AG04450 (cell line): ENCODE measurements at regions not wholly inside any gene's neighbourhood (a gene's known extent, or its start where the extent isn't known, plus 50 kb on each side); places are given as distances from the start of the nearest gene placed in this dataset.

Experiments
- CTCF ChIA-PET: fragments of 300-600, 350-600 bp; formaldehyde crosslinking; extraction: SDS; loops from one replicate; lab custom pipeline; 2022; ENCODE audit warnings: antibody characterized with exemption, inconsistent platforms; lab: Charles Lee
- POLR2A ChIA-PET: fragments of 350-600 bp; formaldehyde crosslinking; extraction: SDS; loops from one replicate; lab custom pipeline; 2021; ENCODE audit warnings: antibody characterized with exemption, inconsistent platforms; lab: Yijun Ruan, JAX
- DNase-seq: peaks from one replicate; pipeline ENCODE4 v3.0.0-alpha.2; 2011; ENCODE audit warnings: low read depth, low spot score
- H3K27ac ChIP-seq: one replicate; pipeline ENCODE4 v1.5.1; 2012; ENCODE audit warnings: low read depth, low read length, control low read depth
- H3K27me3 ChIP-seq: one replicate; pipeline ENCODE4 v1.6.0; 2012; ENCODE audit warnings: low read length; ENCODE audit not compliant: control insufficient read depth, insufficient read depth
- H3K4me3 ChIP-seq: 2 replicates; pipeline ENCODE4 v1.5.1; 2011; ENCODE audit warnings: mild to moderate bottlenecking, low read depth, low read length, control low read depth
- H3K9me3 ChIP-seq: 2 replicates; pipeline ENCODE4 v1.5.1; 2012; ENCODE audit warnings: low read length; ENCODE audit not compliant: control insufficient read depth, insufficient read depth
- TF ChIP-seq, protein P1 (sequence below): IDR thresholded peaks from 2 replicates; pipeline ENCODE4 v1.5.1; 2011; ENCODE audit warnings: low read depth, low read length, control low read depth, inconsistent platforms

DNA sequence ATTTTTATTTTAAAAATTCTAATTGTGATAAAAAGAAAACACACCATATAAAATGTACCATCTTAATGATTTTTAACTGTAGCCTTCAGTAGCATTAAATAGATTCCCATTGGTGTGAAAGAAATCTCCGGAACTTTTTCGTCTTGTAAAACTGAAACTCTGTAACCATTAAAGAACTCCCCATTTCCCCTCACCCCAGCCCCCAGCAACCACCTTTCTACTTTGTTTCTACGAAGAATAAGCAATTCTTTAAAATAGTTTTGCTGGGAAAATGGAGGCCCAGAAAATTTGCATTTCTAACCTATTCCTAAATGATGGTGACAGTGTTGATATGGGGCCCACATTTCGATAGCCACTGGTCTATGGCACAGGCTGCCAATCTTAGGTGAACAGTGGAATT is 305.4 kb upstream of the PFKP start:
- peaks cover 36% of the 10 kb centered on the region for H3K9me3 ChIP-seq
- DNase-seq = no peak
- H3K27me3 ChIP-seq = no peaks in the 10 kb centered on the region
- no peak overlapping the region for H3K4me3 ChIP-seq
- ChIA-PET POLR2A (no interaction called here), CTCF (no interaction called here)
- TF ChIP-seq, protein P1, sequence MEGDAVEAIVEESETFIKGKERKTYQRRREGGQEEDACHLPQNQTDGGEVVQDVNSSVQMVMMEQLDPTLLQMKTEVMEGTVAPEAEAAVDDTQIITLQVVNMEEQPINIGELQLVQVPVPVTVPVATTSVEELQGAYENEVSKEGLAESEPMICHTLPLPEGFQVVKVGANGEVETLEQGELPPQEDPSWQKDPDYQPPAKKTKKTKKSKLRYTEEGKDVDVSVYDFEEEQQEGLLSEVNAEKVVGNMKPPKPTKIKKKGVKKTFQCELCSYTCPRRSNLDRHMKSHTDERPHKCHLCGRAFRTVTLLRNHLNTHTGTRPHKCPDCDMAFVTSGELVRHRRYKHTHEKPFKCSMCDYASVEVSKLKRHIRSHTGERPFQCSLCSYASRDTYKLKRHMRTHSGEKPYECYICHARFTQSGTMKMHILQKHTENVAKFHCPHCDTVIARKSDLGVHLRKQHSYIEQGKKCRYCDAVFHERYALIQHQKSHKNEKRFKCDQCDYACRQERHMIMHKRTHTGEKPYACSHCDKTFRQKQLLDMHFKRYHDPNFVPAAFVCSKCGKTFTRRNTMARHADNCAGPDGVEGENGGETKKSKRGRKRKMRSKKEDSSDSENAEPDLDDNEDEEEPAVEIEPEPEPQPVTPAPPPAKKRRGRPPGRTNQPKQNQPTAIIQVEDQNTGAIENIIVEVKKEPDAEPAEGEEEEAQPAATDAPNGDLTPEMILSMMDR = no peak
- no peak overlapping the region for H3K27ac ChIP-seq

DNA sequence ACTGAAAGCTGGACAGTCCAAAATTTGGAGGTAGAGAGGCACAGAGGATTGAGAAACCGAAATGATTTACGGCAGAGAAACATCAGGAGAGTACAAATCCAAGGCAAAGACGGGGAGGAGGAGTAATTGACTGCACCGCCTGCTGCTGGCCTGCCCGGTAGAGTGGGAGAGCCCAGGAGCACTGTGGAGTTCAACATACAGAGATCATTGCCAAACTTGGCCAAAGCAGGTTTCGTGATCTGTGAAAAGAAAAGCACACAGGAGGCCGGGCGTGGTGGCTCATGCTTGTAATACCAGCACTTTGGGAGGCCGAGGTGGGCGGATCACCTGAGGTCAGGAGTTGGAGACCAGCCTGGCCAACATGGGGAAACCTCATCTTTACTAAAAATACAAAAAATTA is 306.0 kb upstream of the PFKP start:
- H3K27me3 ChIP-seq = no peaks in the 10 kb centered on the region
- no peak overlapping the region for H3K27ac ChIP-seq
- ChIA-PET POLR2A (no interaction called here), CTCF (no interaction called here)
- H3K9me3 ChIP-seq = peaks cover 30% of the 10 kb centered on the region
- DNase-seq = no peak
- no peak overlapping the region for H3K4me3 ChIP-seq
- TF ChIP-seq, protein P1 = no peak

DNA sequence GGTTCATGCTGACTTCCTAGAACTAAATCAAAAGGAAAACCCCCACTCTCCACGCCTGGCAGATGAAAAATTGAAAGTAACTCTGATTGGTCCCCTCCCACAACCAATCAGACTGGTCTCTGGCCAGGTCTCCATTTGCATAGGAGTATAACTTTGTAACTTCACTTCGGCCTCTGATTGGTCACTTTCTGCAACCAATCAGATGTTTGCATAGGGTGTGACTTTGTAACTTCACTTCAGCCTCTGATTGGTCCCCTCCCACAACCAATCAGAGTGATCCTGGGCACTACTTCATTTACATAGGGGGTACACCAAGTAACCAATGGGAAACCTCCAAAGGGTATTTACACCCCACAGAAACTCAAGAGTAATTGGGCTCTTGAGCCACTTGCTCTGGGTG is 306.6 kb upstream of the PFKP start:
- Histone ChIP-seq H3K27ac (no peak overlapping the region), H3K4me3 (no peak overlapping the region), H3K27me3 (no peaks in the 10 kb centered on the region), H3K9me3 (peaks cover 27% of the 10 kb centered on the region)
- TF ChIP-seq, protein P1 = no peak
- POLR2A ChIA-PET = no interaction called here
- CTCF ChIA-PET = no interaction called here
- DNase-seq = no peak

DNA sequence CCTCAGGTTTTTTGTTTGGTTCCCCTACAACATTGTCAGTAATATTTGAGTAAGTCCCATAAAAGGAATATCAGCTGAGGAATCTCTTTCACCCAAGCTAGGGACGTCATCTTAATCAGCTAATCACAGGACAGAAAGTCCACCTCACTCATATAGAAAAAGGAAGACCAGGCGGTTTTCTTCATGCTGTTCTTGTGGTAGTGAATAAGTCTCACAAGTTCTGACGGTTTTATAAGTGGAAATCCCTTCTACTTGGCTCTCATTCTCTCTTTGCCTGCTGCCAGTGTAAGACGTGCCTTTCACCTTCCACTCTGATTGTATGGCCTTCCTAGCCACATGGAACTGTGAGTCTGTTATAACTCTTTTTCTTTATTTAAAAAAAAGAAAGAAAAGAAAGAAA is 308.1 kb upstream of the PFKP start:
- DNase-seq = no peak
- ChIA-PET POLR2A (no interaction called here), CTCF (no interaction called here)
- H3K27me3 ChIP-seq = no peaks in the 10 kb centered on the region
- TF ChIP-seq, protein P1 = no peak
- no peak overlapping the region for H3K27ac ChIP-seq
- H3K9me3 ChIP-seq = peaks cover 25% of the 10 kb centered on the region
- H3K4me3 ChIP-seq = no peak overlapping the region

DNA sequence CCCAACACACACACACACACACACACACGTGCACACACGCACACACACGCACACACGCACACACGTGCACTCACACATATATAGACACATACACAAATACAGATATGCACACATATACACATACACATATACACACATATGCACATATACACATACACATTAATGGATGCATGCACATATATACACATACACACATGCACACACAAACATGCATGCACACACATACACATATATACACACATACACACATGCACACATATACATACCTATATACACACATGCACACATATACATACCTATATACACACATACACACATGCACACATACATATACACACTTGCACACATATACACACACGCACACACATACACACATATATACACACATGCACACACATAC is 312.4 kb upstream of the PFKP start:
- Histone ChIP-seq H3K27ac (no peak overlapping the region), H3K9me3 (peaks cover 16% of the 10 kb centered on the region), H3K27me3 (no peaks in the 10 kb centered on the region), H3K4me3 (no peak overlapping the region)
- DNase-seq = no peak
- POLR2A ChIA-PET = no interaction called here
- CTCF ChIA-PET = no interaction called here
- TF ChIP-seq, protein P1 = no peak
